Left renal pelvis (tissue), 4 donors: ENCODE measurements at regions not wholly inside any gene's neighbourhood (a gene's known extent, or its start where the extent isn't known, plus 50 kb on each side); places are given as distances from the start of the nearest gene placed in this dataset.
"Not testable (repeated sequence)": the region's sequence is repeated elsewhere in the genome, so short reads cannot be mapped to it uniquely, and the experiment has no call there.

ENCODE experiments used
- DNase-seq, 4 donors: peaks; one replicate each; pipeline ENCODE4 v3.0.0-alpha.2; 2013; ENCODE audit warnings: low read depth in 4 of 4, low spot score in 3 of 4

- DNase-seq: no peak
These were observed 110.1 kb upstream of the BTG1 start for GRCh38 chr12:92255741-92256140.

DNA sequence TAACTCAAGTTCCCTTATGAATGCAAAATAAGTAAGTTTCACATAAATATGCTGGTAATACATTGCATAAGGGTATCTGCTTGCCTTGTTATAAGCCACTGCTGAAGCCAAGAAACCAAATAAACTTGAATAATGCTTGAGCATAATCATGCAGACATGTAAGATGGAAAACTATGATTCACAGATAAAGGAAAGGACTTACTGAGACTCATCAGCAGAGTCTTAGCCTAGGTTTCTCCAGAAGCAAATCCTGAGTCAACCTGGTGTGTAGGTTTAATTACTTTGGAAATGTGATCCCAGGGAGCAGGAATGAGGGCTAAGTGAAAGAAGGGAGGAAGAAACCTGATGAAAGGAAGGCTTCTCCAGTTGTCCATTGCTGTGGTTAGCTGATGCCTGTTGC lies 107.7 kb upstream of the BTG1 start:
- no peak for DNase-seq

DNA sequence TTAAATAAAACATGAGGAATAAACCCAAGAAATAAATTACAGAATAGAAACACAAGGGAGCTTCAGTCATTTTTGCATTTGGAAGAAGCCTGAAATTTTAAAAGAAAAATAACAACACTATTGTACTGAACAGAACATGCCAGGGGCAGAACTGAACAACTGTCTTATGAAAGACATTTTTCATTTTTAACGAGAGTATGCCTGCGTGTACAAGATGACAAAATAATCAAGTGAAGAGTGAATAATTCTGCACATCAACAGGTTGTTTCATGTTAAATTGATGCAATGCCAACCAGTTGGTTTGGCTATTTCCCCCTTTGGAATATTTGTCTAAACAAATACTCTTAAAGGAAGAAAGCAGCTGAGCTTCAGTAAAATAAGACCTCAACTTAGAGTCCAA lies 103.3 kb upstream of the BTG1 start:
- no peak for DNase-seq

GRCh38 chr12:92244036-92244435 lies 98.4 kb upstream of the BTG1 start:
- DNase-seq: no peak

DNA sequence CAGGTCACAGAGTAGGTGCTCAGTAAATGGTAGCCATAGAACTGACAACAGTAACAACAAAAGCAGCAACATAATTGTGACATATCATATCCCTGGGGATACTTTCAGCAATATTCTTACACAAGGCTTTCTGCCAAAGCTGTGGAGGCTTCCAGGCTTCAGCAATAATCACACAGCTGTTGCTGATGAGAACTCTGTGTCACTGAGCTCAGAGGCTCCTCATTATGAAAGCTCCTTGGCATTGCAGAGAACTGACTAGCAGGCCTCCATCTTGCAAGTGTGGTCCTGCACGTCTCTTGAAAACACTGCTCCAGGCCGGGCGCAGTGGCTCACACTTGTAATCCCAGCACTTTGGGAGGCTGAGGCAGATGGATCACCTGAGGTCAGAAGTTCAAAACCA lies 97.3 kb upstream of the BTG1 start:
- DNase-seq: no peak

DNA sequence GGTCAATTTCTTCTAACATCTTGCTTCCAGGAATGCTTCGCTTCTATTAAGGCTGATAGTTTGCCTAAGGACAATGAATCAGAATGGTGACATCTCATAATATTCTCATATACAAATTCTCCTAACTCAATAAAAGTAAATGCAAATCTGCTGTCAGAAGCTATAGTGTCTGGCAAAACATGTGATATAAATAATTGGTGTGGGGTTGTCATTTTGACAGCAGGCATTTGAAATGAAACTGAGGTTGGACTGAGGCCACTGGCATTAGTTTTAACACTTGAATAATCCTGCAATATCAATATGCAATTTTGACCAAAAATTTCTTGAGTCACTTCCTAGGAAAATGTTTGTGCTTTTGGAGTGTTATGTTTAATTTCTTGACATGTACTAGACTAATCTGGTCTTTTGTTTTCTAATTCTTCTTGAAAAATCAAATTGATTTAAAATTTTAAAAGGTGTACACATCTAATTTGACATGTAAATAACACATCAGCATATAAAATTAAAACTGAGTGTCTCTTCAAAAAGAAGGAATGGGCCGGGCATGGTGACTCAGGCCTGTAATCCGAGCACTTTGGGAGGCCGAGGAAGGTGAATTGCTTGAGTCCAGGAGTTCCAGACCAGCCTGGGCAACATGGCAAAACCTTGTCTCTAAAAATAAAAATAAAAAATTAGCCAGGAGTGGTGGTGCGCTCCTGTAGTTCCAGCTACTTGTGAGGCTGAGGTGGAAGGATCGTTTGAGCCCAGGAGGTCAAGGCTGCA lies 92.3 kb upstream of the BTG1 start:
- no peak for DNase-seq

GRCh38 chr12:92237262-92237661 lies 91.6 kb upstream of the BTG1 start:
- no peak for DNase-seq

- no peak for DNase-seq
These were observed 90.2 kb upstream of the BTG1 start for GRCh38 chr12:92235703-92236472.

DNA sequence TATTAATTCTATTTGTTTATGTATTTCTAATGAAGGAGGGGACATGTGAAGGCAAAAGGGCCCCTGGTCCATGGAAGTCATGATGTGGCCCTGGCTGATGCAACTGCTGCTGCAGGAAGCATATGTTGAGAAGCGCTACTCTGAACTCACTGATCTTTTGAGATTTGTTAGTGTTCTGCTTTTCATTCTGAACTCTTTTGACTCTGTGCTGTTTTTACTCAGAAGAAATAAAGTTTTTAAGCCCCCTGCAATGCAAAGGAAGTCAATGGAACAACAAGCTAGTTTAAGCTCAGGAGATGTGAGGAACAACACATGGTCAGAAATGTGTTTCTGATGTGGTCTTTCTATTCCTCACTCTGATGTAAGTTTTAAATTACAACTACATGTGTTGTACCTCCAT lies 88.9 kb upstream of the BTG1 start:
- no peak for DNase-seq

DNA sequence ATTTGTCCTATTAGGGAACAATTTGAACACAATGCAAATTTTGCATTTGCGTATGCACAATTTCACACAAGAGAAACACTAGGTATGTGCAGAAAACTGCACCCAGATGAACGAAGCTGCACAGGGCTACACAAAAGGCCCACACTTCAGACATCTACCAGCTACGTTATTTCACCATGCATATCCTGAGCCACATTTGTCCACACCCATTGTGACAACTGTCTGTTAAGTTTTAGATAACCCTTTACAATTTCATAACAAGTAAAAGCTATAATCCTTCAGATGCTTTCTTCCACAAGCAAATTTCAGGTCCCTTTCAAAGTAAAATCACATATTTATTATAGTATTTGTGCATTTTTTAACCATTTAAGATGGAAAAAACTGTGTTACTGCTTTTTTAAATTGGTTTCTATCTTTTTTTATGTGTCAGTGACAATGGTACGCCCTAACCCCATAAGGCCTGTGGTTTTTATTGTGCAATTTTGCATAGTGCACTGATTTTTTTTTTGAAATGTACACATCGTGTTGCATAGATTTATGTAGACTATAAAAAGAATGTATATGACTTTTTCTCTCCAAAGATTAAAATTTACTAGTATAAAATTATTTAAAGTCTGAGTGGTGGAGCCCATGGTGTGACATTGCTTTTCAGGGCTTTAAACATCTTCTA lies 87.8 kb upstream of the BTG1 start:
- no peak for DNase-seq

- not testable (repeated sequence) for DNase-seq
These were observed 86.8 kb upstream of the BTG1 start for GRCh38 chr12:92232371-92232932.

DNA sequence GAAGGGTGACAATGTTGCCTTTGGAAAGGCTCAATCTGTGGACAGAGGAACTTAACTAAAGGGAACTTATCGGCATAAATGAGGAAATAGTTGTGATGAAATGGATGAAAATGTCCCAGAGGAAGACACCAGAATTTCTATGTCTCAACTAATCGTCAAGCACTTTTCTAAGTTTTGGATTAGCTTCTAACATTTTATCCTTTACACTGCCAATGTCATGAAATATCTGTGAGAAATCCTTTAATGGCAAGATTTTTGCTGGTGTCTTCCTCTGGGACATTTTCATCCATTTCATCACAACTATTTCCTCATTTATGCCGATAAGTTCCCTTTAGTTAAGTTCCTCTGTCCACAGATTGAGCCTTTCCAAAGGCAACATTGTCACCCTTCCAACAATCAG lies 86.3 kb upstream of the BTG1 start:
- not testable (repeated sequence) for DNase-seq

DNA sequence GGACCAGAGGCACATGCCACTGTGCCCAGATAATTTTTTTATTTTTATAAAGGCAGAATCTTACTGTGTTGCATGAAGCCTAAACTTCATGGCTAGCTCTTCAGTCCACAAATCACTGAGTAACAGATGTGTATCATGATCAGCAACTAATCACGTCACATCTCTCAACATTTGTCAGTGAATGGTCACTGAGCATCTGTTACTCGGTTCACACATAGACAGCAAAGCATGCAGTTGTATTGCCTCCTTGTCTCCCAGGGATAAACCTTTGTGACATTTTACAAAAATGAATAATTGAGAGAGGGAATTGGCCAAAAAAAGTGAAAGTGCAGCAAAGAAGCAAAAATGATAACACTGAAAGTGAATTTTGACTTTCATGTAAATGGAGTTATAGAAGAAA lies 85.9 kb upstream of the BTG1 start:
- not testable (repeated sequence) for DNase-seq

DNA sequence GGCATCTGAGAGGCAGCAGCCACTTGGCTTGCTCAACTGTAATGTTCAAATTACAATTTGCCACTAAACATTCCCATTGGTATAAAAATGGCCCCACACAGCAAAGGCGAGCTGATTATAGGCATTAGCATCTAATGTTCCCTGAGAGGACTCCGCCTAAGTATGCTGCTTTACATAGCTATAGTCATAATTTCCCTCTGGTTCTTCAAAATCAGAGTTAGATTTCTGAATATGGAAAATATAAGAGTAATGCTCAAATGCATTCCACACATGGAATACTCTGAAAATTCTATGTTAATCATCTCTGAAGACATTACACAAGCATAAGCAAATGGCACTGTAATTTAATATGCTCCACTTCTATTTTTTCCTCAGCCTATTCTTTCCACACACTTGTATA lies 83.7 kb upstream of the BTG1 start:
- no peak for DNase-seq

GRCh38 chr12:92226961-92227360 lies 81.3 kb upstream of the BTG1 start:
- DNase-seq: no peak

DNA sequence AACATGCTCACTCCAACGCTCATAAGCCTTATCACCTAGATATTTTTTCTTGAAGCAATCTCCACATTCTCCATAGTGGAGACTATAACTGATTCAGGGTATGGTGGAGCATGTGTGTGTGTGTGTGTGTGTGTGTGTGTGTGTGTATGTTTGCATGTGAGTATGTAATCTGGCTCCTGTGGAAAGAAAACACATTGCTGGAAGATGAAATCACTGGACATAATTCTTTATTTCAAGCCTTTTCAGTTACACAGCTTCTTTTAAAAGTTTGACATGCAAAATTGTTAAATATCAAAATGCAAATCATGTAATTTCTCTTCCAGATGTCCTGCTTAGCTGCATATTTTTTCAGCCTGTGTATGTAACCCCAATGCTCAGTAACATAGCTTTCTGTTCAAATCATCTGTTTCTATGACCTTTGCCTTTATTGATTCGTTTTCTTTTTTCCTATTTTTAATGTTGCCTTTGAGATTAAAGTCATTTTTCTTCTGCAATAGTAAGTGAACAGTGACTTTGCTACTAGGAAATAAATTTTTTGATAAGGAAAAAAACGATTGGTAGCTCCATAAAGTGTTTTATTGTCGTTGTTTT lies 80.5 kb upstream of the BTG1 start:
- no peak for DNase-seq

DNA sequence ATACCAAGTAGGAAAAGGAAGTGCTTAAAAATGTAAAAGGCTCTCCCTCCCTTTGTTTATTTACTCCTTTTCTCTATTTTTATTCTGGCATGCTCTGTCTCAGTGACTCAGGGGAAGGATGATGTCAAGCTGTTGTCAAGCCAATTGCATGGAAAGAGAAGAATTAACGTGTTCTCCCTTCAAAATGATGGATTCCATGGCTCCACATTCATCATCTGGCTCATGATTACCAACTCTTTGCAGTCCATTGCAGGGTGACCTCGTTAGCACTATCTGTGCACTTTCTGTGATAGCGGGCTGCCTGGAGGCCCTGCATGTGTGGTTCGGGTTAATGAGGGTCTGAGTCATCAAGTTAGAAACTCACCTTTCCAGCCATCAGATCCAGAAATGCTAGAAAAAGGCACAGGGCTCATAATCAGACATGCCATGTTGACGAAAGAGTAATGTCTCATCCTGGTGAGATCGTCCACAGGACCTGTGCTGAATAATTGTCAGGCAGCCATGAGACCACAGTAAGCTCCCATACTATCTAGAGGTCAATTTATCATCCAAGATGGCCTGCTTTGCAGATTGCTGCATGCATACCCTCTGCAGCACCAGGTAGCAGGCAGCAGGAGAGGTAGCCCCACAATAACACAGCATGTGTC lies 79.2 kb upstream of the BTG1 start:
- no peak for DNase-seq

GRCh38 chr12:92223481-92223880 lies 77.8 kb upstream of the BTG1 start:
- DNase-seq: no peak

DNA sequence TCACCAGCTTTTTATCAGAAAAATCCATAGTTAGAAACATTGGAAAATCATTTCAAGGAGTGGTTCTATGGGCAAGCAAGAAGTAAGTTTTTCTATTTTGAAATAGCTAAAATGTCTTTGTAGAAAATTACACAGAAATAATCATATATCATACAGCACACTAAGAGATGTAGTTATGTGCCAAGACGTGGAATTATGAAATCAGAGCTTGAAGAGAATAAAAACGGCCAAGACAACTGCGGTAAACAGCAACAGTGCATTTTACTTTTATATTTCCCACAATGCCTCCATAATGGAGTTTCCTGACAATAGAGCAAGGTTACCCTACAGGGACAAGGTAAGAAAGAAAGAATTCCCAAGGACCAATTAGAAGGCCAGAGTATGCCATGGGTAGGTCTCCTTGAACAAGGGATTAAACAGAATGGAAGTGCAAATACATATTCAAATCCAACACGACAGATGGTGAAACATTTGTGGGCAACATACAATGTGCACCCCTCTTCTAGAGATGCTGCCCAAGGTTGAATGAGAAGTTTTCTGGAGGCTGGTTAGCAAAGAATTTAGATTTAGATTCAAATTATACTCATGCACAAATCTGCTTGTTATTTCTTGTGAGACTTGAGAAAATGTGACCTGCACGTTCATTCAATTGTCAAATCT lies 76.1 kb upstream of the BTG1 start:
- DNase-seq: no peak
